ENCODE measurements at regions not wholly inside any gene's neighbourhood (a gene's known extent, or its start where the extent isn't known, plus 50 kb on each side); places are given as distances from the start of the nearest gene placed in this dataset.

- no peak for DNase-seq
- H4K20me1 ChIP-seq (ENCODE audit: insufficient read depth) = no peaks in the 10 kb centered on the region
- no peak overlapping the region for H3K27ac ChIP-seq
- no peak overlapping the region for H3K4me2 ChIP-seq (ENCODE audit: unreplicated experiment)
- H3K9me2 ChIP-seq (ENCODE audit: insufficient read depth) = no peaks in the 10 kb centered on the region
- WGBS, 2 experiments (ENCODE audit: low coverage in 1 of 2, low lambda C conversion rate in 2 of 2, missing lambda C conversion rate in 2 of 2) = 69 to 79% methylated on average over 3 of the region's 3 CpGs
- no peak for TF ChIP-seq EZH2phosphoT487 (IDR thresholded peaks at IDR 0.05; ENCODE audit: insufficient read depth, low read depth)
- no peaks in the 10 kb centered on the region for H3K9me3 ChIP-seq (ENCODE audit: low read depth)
- H3F3A ChIP-seq (ENCODE audit: insufficient read depth) = no peaks in the 10 kb centered on the region
- peaks cover 6% of the 10 kb centered on the region; the same call in 1 of the 2 replicates for H3K4me1 ChIP-seq (ENCODE audit: insufficient read depth)
- no peak overlapping the region for H3K9ac ChIP-seq
- no peaks in the 10 kb centered on the region for H3K79me2 ChIP-seq (ENCODE audit: insufficient read depth)
- no peaks in the 10 kb centered on the region for H3K36me3 ChIP-seq (ENCODE audit: low read depth)
- H3K27me3 ChIP-seq (replicated peaks; ENCODE audit: insufficient read depth) = no peaks in the 10 kb centered on the region
- in situ Hi-C loops (cut with MboI) = no loop called here
- H3K4me3 ChIP-seq = no peak overlapping the region
- no peak overlapping the region for H2AFZ ChIP-seq
These were observed 149.8 kb upstream of the TBL1X start for GRCh38 chrX:9315086-9315485.

- Histone ChIP-seq H3F3A (ENCODE audit: insufficient read depth) (no peaks in the 10 kb centered on the region), H4K20me1 (ENCODE audit: insufficient read depth) (no peaks in the 10 kb centered on the region), H3K27me3 (replicated peaks; ENCODE audit: insufficient read depth) (no peaks in the 10 kb centered on the region), H3K27ac (no peak overlapping the region), H3K9me3 (ENCODE audit: low read depth) (no peaks in the 10 kb centered on the region), H3K9me2 (ENCODE audit: insufficient read depth) (no peaks in the 10 kb centered on the region), H3K4me3 (no peak overlapping the region), H3K4me1 (ENCODE audit: insufficient read depth) (no peaks in the 10 kb centered on the region), H3K36me3 (ENCODE audit: low read depth) (no peaks in the 10 kb centered on the region), H3K79me2 (ENCODE audit: insufficient read depth) (no peaks in the 10 kb centered on the region), H3K4me2 (ENCODE audit: unreplicated experiment) (no peak overlapping the region), H3K9ac (no peak overlapping the region), H2AFZ (no peak overlapping the region)
- in situ Hi-C loops (cut with MboI) = no loop called here
- no peak for TF ChIP-seq EZH2 (IDR thresholded peaks at IDR 0.05; ENCODE audit: insufficient read depth, poor library complexity, severe bottlenecking)
- TF ChIP-seq EZH2phosphoT487 (IDR thresholded peaks at IDR 0.05; ENCODE audit: insufficient read depth, low read depth) = no peak
- 96 to 97% methylated on average over 10 of the region's 10 CpGs for WGBS, 2 experiments (ENCODE audit: low coverage in 1 of 2, low lambda C conversion rate in 2 of 2, missing lambda C conversion rate in 2 of 2)
- no peak for DNase-seq
These were observed 148.8 kb upstream of the TBL1X start for GRCh38 chrX:9316096-9316495.

- Histone ChIP-seq H2AFZ (no peak overlapping the region), H3K9me2 (ENCODE audit: insufficient read depth) (no peaks in the 10 kb centered on the region), H4K20me1 (ENCODE audit: insufficient read depth) (no peaks in the 10 kb centered on the region), H3K79me2 (ENCODE audit: insufficient read depth) (no peaks in the 10 kb centered on the region), H3K4me2 (ENCODE audit: unreplicated experiment) (no peak overlapping the region), H3K36me3 (ENCODE audit: low read depth) (no peaks in the 10 kb centered on the region), H3K4me3 (no peak overlapping the region), H3K27me3 (replicated peaks; ENCODE audit: insufficient read depth) (no peaks in the 10 kb centered on the region), H3K9ac (no peak overlapping the region), H3F3A (ENCODE audit: insufficient read depth) (no peaks in the 10 kb centered on the region), H3K4me1 (ENCODE audit: insufficient read depth) (no peaks in the 10 kb centered on the region), H3K27ac (no peak overlapping the region), H3K9me3 (ENCODE audit: low read depth) (no peaks in the 10 kb centered on the region)
- 82 to 83% methylated on average over 7 of the region's 7 CpGs for WGBS, 2 experiments (ENCODE audit: low coverage in 1 of 2, low lambda C conversion rate in 2 of 2, missing lambda C conversion rate in 2 of 2)
- no peak for DNase-seq
- in situ Hi-C loops (cut with MboI) = no loop called here
- TF ChIP-seq EZH2phosphoT487 (IDR thresholded peaks at IDR 0.05; ENCODE audit: insufficient read depth, low read depth) = no peak
- no peak for TF ChIP-seq EZH2 (IDR thresholded peaks at IDR 0.05; ENCODE audit: insufficient read depth, poor library complexity, severe bottlenecking)
These were observed 147.7 kb upstream of the TBL1X start for GRCh38 chrX:9317176-9317575.

- Histone ChIP-seq H3K27ac (no peak overlapping the region), H3K9ac (no peak overlapping the region), H2AFZ (no peak overlapping the region), H3K9me2 (ENCODE audit: insufficient read depth) (no peaks in the 10 kb centered on the region), H3K36me3 (ENCODE audit: low read depth) (no peaks in the 10 kb centered on the region), H3K4me2 (ENCODE audit: unreplicated experiment) (no peak overlapping the region), H3F3A (ENCODE audit: insufficient read depth) (no peaks in the 10 kb centered on the region), H3K4me3 (no peak overlapping the region), H4K20me1 (ENCODE audit: insufficient read depth) (no peaks in the 10 kb centered on the region), H3K79me2 (ENCODE audit: insufficient read depth) (no peaks in the 10 kb centered on the region), H3K4me1 (ENCODE audit: insufficient read depth) (no peaks in the 10 kb centered on the region), H3K9me3 (ENCODE audit: low read depth) (no peaks in the 10 kb centered on the region), H3K27me3 (replicated peaks; ENCODE audit: insufficient read depth) (no peaks in the 10 kb centered on the region)
- no peak for DNase-seq
- 81 to 92% methylated on average over 3 of the region's 3 CpGs for WGBS, 2 experiments (ENCODE audit: low coverage in 1 of 2, low lambda C conversion rate in 2 of 2, missing lambda C conversion rate in 2 of 2)
- in situ Hi-C loops (cut with MboI) = no loop called here
- TF ChIP-seq EZH2phosphoT487 (IDR thresholded peaks at IDR 0.05; ENCODE audit: insufficient read depth, low read depth) = no peak
- TF ChIP-seq EZH2 (IDR thresholded peaks at IDR 0.05; ENCODE audit: insufficient read depth, poor library complexity, severe bottlenecking) = no peak
These were observed 146.6 kb upstream of the TBL1X start for GRCh38 chrX:9318213-9318612.

DNA sequence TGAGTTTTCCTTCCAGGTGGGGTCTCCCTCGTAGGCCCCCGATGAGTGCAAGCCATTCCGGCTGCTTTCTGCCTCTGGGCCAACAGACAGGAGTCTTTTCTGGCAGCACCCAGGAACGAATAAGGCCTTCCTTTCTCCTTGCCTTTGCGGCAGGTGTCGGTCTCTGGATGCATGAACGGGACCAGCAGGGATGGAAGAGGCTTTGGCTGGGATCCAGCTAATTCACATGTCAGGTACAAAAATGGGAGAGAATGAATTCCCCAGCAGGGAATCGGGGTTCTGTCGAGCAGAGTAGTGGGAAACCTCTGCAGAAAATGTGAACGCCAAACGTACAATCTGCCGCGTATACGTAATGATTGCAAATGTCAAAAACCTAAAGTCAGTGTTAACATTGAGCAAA lies 146.1 kb upstream of the TBL1X start:
- H3K4me3 ChIP-seq = no peak overlapping the region
- no peak overlapping the region for H3K4me2 ChIP-seq (ENCODE audit: unreplicated experiment)
- no peak for TF ChIP-seq EZH2phosphoT487 (IDR thresholded peaks at IDR 0.05; ENCODE audit: insufficient read depth, low read depth)
- no peak for TF ChIP-seq EZH2 (IDR thresholded peaks at IDR 0.05; ENCODE audit: insufficient read depth, poor library complexity, severe bottlenecking)
- in situ Hi-C loops (cut with MboI) = no loop called here
- H3K9ac ChIP-seq = no peak overlapping the region
- H3F3A ChIP-seq (ENCODE audit: insufficient read depth) = no peaks in the 10 kb centered on the region
- no peaks in the 10 kb centered on the region for H3K9me2 ChIP-seq (ENCODE audit: insufficient read depth)
- no peaks in the 10 kb centered on the region for H3K27me3 ChIP-seq (replicated peaks; ENCODE audit: insufficient read depth)
- DNase-seq = no peak
- 95 to 100% methylated on average over 7 to 14 of the region's 14 CpGs for WGBS, 2 experiments (ENCODE audit: low coverage in 1 of 2, low lambda C conversion rate in 2 of 2, missing lambda C conversion rate in 2 of 2)
- H3K27ac ChIP-seq = no peak overlapping the region
- no peaks in the 10 kb centered on the region for H3K79me2 ChIP-seq (ENCODE audit: insufficient read depth)
- no peak overlapping the region for H2AFZ ChIP-seq
- no peaks in the 10 kb centered on the region for H4K20me1 ChIP-seq (ENCODE audit: insufficient read depth)
- no peaks in the 10 kb centered on the region for H3K9me3 ChIP-seq (ENCODE audit: low read depth)
- no peaks in the 10 kb centered on the region for H3K4me1 ChIP-seq (ENCODE audit: insufficient read depth)
- no peaks in the 10 kb centered on the region for H3K36me3 ChIP-seq (ENCODE audit: low read depth)

Data from GM23248 (cell line).